Esophagus squamous epithelium (tissue), 5 donors: ENCODE measurements at regions not wholly inside any gene's neighbourhood (a gene's known extent, or its start where the extent isn't known, plus 50 kb on each side); places are given as distances from the start of the nearest gene placed in this dataset.

ENCODE experiments used
- DNase-seq: peaks from one replicate; lab custom pipeline; 2025; lab: John Stamatoyannopoulos, UW
- H3K27ac ChIP-seq, 4 donors: fragments of 200-600 bp; sonication (generic); one replicate each; pipeline ENCODE4 v1.5.1; 2016 to 2019; ENCODE audit warnings: mild to moderate bottlenecking in 1 of 4
- H3K27me3 ChIP-seq, 4 donors: fragments of 200-600 bp; sonication (generic); 1 replicate in 3 of 4; 2 replicates in 1 of 4; pipeline versions ENCODE4 v1.5.1 to v1.6.0; 2017 to 2021; ENCODE audit warnings: antibody characterized with exemption in 1 of 4
- H3K36me3 ChIP-seq, 3 donors: fragments of 200-600 bp; sonication (generic); one replicate each; pipeline ENCODE4 v1.5.1; 2016 to 2019
- H3K4me1 ChIP-seq, 3 donors: fragments of 200-600 bp; sonication (generic); one replicate each; pipeline ENCODE4 v1.5.1; 2017 to 2019
- H3K4me3 ChIP-seq, 4 donors: fragments of 200-600 bp; sonication (generic); 1 replicate in 3 of 4; 2 replicates in 1 of 4; pipeline ENCODE4 v1.5.1; 2016 to 2019; ENCODE audit warnings: mild to moderate bottlenecking in 2 of 4, moderate library complexity in 1 of 4
- H3K9me3 ChIP-seq, 3 donors: fragments of 200-600 bp; sonication (generic); one replicate each; pipeline ENCODE4 v1.5.1; 2016 to 2019
- POLR2A ChIP-seq, 4 donors: fragments of 450-650 bp; IDR thresholded peaks; one replicate each; pipeline ENCODE4 v1.6.1; 2017; ENCODE audit warnings: antibody characterized with exemption in 4 of 4, mild to moderate bottlenecking in 4 of 4, moderate library complexity in 3 of 4
- WGBS, 2 donors: methylation state at CpG; one replicate each; pipeline ENCODE4 v1.1.5; 2018; 5-methylcytosine and 5-hydroxymethylcytosine counted together
- intact Hi-C: fragments of 100-400 bp; cut with DNase I; formaldehyde crosslinking; loops from one replicate; pipeline ENCODE4 v1.15.0; 2022
- small RNA-seq, 4 donors: library from RNA; depleted of rRNA; stranded (forward); fragments of <200 nt; gene quantifications; one replicate each; pipeline ENCODE3, GENCODE V24; 2016
- TF ChIP-seq, protein P1 (sequence below), 6 experiments: fragments of 450-650 bp in 4 of 6; fragments of 200-600 bp in 2 of 6; sonication (generic) in 2 of 6; IDR thresholded peaks; one replicate each; pipeline ENCODE4 v1.5.1; 2016 to 2019; ENCODE audit warnings: antibody characterized with exemption in 6 of 6, mild to moderate bottlenecking in 4 of 6, moderate library complexity in 4 of 6
- donor health status: DM: yes; HTN: yes; CAD: no.

DNA sequence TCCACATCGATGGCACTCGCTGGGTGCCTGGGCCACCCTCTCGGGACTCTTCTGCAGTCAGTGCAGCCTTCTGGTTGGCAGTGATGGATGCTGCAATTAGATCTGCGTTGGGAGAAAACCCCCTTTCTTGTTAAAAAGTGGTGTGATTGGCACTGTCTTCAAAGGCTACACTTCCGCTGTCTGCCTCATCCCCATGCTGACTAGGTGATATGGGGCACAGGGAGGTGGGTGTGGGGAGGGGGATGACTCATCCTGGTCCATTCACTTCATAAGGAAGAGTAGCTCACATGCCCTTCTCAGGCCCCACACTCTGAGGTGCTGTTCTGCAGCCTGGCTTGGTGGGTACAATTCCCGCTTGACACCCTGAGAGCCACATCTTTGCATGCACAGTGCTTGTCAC lies 77.4 kb downstream of the THNSL2 start:
- Histone ChIP-seq H3K27me3 (peaks cover 0 to 31% (median 0%) of the 10 kb centered on the region in 4 donors), H3K4me3 (no peak overlapping the region), H3K27ac (no peak overlapping the region), H3K9me3 (no peaks in the 10 kb centered on the region), H3K4me1 (no peaks in the 10 kb centered on the region), H3K36me3 (no peaks in the 10 kb centered on the region)
- intact Hi-C loops: no loop called here
- DNase-seq: no peak
- 73 to 80% methylated on average over 6 of the region's 6 CpGs for WGBS, 2 donors
- TF ChIP-seq, protein P1, sequence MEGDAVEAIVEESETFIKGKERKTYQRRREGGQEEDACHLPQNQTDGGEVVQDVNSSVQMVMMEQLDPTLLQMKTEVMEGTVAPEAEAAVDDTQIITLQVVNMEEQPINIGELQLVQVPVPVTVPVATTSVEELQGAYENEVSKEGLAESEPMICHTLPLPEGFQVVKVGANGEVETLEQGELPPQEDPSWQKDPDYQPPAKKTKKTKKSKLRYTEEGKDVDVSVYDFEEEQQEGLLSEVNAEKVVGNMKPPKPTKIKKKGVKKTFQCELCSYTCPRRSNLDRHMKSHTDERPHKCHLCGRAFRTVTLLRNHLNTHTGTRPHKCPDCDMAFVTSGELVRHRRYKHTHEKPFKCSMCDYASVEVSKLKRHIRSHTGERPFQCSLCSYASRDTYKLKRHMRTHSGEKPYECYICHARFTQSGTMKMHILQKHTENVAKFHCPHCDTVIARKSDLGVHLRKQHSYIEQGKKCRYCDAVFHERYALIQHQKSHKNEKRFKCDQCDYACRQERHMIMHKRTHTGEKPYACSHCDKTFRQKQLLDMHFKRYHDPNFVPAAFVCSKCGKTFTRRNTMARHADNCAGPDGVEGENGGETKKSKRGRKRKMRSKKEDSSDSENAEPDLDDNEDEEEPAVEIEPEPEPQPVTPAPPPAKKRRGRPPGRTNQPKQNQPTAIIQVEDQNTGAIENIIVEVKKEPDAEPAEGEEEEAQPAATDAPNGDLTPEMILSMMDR (IDR thresholded peaks at IDR 0.05): no peak
- no peak for TF ChIP-seq POLR2A (IDR thresholded peaks at IDR 0.05)

GRCh38 chr2:88245109-88245508 lies 75.0 kb downstream of the THNSL2 start:
- intact Hi-C loops: no loop called here
- 79 to 84% methylated on average over 3 of the region's 3 CpGs for WGBS, 2 donors

GRCh38 chr2:88239781-88240180 lies 69.6 kb downstream of the THNSL2 start:
- H3K27ac ChIP-seq: no peak overlapping the region
- no peak for DNase-seq
- H3K4me1 ChIP-seq: no peaks in the 10 kb centered on the region
- intact Hi-C loops: no loop called here
- 86 to 95% methylated on average over 7 to 10 of the region's 11 CpGs for WGBS, 2 donors
- no peaks in the 10 kb centered on the region for H3K36me3 ChIP-seq
- no peak overlapping the region for H3K4me3 ChIP-seq
- H3K27me3 ChIP-seq: peaks cover 0 to 9% (median 0%) of the 10 kb centered on the region in 4 donors
- H3K9me3 ChIP-seq: no peaks in the 10 kb centered on the region
- TF ChIP-seq POLR2A (IDR thresholded peaks at IDR 0.05): no peak
- TF ChIP-seq, protein P1 (IDR thresholded peaks at IDR 0.05): no peak

More at GRCh38 chr2:88245109-88245508, 75.0 kb downstream of the THNSL2 start:
- Histone ChIP-seq H3K27me3 (peaks cover 0 to 19% (median 0%) of the 10 kb centered on the region in 4 donors), H3K4me3 (no peak overlapping the region), H3K4me1 (no peaks in the 10 kb centered on the region), H3K36me3 (no peaks in the 10 kb centered on the region), H3K27ac (no peak overlapping the region), H3K9me3 (no peaks in the 10 kb centered on the region)
- no peak for DNase-seq
- TF ChIP-seq POLR2A (IDR thresholded peaks at IDR 0.05): no peak
- TF ChIP-seq, protein P1 (IDR thresholded peaks at IDR 0.05): no peak

DNA sequence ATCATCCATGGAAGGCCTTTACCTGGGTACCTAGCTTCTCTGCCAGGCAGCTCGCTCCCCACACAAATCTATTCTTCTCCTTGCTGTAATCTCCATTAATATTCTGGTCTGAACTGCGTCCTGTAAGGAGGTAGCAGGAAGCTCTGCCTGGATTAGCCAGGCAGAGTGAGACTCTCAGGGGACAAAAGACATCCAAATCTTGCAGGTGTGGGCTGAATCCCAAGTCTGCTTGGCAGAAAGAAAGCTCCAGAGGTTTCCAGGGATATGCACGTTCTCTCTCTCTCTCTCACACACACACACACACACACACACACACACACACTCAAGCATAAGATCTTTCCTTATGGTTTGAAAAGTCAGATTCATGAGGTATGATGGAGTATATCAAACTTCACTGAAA lies 66.5 kb downstream of the THNSL2 start:
- no peaks in the 10 kb centered on the region for H3K9me3 ChIP-seq
- no peaks in the 10 kb centered on the region for H3K36me3 ChIP-seq
- no peak for DNase-seq
- TF ChIP-seq POLR2A (IDR thresholded peaks at IDR 0.05): no peak
- TF ChIP-seq, protein P1 (IDR thresholded peaks at IDR 0.05): no peak
- WGBS, 2 donors: 44 to 51% methylated on average over 3 of the region's 3 CpGs
- H3K4me1 ChIP-seq: no peaks in the 10 kb centered on the region
- intact Hi-C loops: no loop called here
- H3K4me3 ChIP-seq: no peak overlapping the region
- H3K27ac ChIP-seq: no peak overlapping the region
- peaks cover 0 to 9% (median 0%) of the 10 kb centered on the region in 4 donors for H3K27me3 ChIP-seq

Small RNA genes lying in the stretch of these regions (small RNA-seq; reads per million reads assigned to genes)
- gene RF00026: 0 reads per million in 4 donors
- 0 reads per million in 4 donors for gene RNU6-1168P
